ENCODE measurements at regions not wholly inside any gene's neighbourhood (a gene's known extent, or its start where the extent isn't known, plus 50 kb on each side); places are given as distances from the start of the nearest gene placed in this dataset.

- no peak overlapping the region for H3K4me3 ChIP-seq (ENCODE audit: low read depth, low read length)
- TF ChIP-seq, protein P1, sequence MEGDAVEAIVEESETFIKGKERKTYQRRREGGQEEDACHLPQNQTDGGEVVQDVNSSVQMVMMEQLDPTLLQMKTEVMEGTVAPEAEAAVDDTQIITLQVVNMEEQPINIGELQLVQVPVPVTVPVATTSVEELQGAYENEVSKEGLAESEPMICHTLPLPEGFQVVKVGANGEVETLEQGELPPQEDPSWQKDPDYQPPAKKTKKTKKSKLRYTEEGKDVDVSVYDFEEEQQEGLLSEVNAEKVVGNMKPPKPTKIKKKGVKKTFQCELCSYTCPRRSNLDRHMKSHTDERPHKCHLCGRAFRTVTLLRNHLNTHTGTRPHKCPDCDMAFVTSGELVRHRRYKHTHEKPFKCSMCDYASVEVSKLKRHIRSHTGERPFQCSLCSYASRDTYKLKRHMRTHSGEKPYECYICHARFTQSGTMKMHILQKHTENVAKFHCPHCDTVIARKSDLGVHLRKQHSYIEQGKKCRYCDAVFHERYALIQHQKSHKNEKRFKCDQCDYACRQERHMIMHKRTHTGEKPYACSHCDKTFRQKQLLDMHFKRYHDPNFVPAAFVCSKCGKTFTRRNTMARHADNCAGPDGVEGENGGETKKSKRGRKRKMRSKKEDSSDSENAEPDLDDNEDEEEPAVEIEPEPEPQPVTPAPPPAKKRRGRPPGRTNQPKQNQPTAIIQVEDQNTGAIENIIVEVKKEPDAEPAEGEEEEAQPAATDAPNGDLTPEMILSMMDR (IDR thresholded peaks at IDR 0.05; ENCODE audit: low read depth, low read length, missing control alignments): no peak
- no peak for DNase-seq (ENCODE audit: low read depth)
- in situ Hi-C loops (cut with HindIII; ENCODE audit: low sequenced_read_pairs): no loop called here
Observed at GRCh38 chr3:72585966-72586365, 262.3 kb downstream of the SHQ1 start.

DNA sequence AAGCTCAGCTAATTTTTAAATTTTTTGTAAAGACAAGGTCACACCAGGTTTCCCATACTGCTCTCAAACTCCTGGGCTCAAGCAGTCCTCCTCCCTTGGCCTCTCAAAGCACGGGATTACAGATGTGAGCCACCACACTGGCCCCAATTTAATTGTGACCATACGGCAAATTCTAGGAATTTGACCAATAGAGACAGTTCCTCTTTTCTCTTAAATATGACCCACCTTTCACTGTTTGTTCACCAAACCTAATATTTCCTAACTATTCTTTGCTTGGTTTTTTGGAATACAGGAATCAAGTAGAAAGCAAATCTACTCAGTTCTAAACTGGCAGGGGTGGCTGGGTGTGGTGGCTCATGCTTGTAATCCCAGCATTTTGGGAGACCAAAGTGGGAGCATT lies 264.0 kb downstream of the SHQ1 start:
- TF ChIP-seq, protein P1 (IDR thresholded peaks at IDR 0.05; ENCODE audit: low read depth, low read length, missing control alignments): no peak
- no peak for DNase-seq (ENCODE audit: low read depth)
- H3K4me3 ChIP-seq (ENCODE audit: low read depth, low read length): no peak overlapping the region
- in situ Hi-C loops (cut with HindIII; ENCODE audit: low sequenced_read_pairs): no loop called here

DNA sequence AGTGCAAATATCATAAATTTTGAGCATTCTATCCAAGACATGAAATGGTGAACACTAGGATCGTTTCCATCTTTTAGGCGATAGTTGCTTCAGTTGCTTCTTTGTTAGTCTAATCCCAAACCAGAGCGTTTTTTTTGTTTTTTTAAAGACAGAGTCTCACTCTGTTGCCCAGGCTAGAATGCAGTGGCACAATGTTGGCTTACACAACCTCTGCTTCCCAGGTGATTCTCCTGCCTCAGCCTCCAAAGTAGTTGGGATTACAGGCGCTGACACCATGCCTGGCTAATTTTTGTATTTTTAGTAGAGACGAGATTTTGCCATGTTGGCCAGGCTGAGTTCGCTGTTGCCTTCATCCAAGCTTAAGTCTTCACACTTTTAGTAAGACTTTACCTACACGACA lies 265.3 kb downstream of the SHQ1 start:
- DNase-seq (ENCODE audit: low read depth): no peak
- H3K4me3 ChIP-seq (ENCODE audit: low read depth, low read length): no peak overlapping the region
- in situ Hi-C loops (cut with HindIII; ENCODE audit: low sequenced_read_pairs): no loop called here
- TF ChIP-seq, protein P1 (IDR thresholded peaks at IDR 0.05; ENCODE audit: low read depth, low read length, missing control alignments): no peak

DNA sequence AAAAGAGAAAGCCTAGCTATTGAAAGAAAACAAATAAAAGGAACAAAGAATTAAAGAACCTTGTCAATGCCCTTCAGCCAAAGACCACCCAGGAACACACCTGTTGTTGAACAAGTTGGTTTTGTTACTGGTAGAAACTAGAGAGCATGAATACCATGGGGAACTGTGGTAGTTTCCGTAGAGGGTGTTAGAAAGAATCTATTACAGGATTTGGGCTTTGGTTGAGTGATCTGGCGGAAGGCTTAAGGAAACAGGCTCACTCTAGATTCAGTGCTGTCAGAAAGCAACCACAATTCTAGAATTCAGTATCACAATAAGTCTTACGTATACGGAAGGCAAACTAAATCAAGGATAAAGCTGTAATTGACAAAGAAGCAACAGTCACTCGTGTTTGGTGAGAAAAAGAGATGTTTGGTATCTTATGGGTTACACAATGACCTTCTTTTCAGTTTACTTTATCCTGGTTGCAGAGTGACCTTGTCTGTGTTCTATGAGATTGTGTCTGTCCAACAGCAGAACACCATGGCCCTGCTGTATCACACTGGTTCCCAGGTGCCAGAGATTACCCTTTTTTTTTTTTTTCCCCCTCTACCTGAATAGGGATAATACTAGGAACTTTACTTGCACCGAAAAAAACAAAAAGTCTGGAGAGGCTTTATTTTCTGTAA lies 265.9 kb downstream of the SHQ1 start:
- in situ Hi-C loops (cut with HindIII; ENCODE audit: low sequenced_read_pairs): no loop called here
- no peak for DNase-seq (ENCODE audit: low read depth)
- TF ChIP-seq, protein P1 (IDR thresholded peaks at IDR 0.05; ENCODE audit: low read depth, low read length, missing control alignments): no peak
- no peak overlapping the region for H3K4me3 ChIP-seq (ENCODE audit: low read depth, low read length)

DNA sequence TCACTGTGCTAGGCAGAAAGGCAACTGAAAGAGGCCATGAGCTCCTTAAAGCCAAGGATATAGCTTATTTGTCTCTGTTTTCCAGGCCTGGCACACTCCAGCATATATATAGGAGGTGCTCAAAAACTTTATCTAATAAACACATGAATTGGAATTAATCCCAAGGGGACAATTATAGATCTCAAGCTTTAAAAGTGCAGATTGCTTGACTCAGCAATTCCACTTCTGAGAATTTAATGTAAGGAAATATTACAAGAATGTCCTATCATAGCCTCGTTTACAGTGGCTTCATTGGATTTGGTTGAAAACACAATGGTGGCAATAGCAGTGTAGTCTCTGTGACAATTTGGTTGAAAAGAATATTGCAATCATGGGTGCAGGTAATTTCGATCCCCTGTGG lies 267.3 kb downstream of the SHQ1 start:
- in situ Hi-C loops (cut with HindIII; ENCODE audit: low sequenced_read_pairs): no loop called here
- no peak overlapping the region for H3K4me3 ChIP-seq (ENCODE audit: low read depth, low read length)
- TF ChIP-seq, protein P1 (IDR thresholded peaks at IDR 0.05; ENCODE audit: low read depth, low read length, missing control alignments): no peak
- DNase-seq (ENCODE audit: low read depth): no peak

- DNase-seq (ENCODE audit: low read depth): no peak
- in situ Hi-C loops (cut with HindIII; ENCODE audit: low sequenced_read_pairs): no loop called here
- TF ChIP-seq, protein P1 (IDR thresholded peaks at IDR 0.05; ENCODE audit: low read depth, low read length, missing control alignments): no peak
- H3K4me3 ChIP-seq (ENCODE audit: low read depth, low read length): no peak overlapping the region
Observed at GRCh38 chr3:72580246-72580756, 267.9 kb downstream of the SHQ1 start.
